Right hindlimb (tissue), 1 donor: ENCODE measurements at regions not wholly inside any gene's neighbourhood (a gene's known extent, or its start where the extent isn't known, plus 50 kb on each side); places are given as distances from the start of the nearest gene placed in this dataset.

Source experiments
- DNase-seq: peaks from one replicate; pipeline ENCODE4 v3.0.0-alpha.2; 2018

- DNase-seq = no peak
Observed at GRCh38 chr5:178808886-178809285, 50.9 kb upstream of the ZNF354B start.

GRCh38 chr5:178801021-178801420 lies 58.7 kb upstream of the ZNF354B start:
- no peak for DNase-seq

GRCh38 chr5:178797546-178798440 lies 62.0 kb upstream of the ZNF354B start:
- no peak for DNase-seq

GRCh38 chr5:178797101-178797521 lies 62.6 kb upstream of the ZNF354B start:
- no peak for DNase-seq

- DNase-seq = no peak
Observed at GRCh38 chr5:178796165-178796945, 63.4 kb upstream of the ZNF354B start.

- no peak for DNase-seq
Observed at GRCh38 chr5:178794433-178794832, 64.0 kb upstream of the ZNF354A start.

GRCh38 chr5:178793696-178794095 lies 63.2 kb upstream of the ZNF354A start:
- no peak for DNase-seq

GRCh38 chr5:178793151-178793550 lies 62.7 kb upstream of the ZNF354A start:
- DNase-seq = peak; percentile 35

- DNase-seq = no peak
Observed at GRCh38 chr5:178791976-178792375, 61.5 kb upstream of the ZNF354A start.

- no peak for DNase-seq
Observed at GRCh38 chr5:178790371-178790770, 59.9 kb upstream of the ZNF354A start.

- DNase-seq = no peak
Observed at GRCh38 chr5:178788381-178789085, 58.1 kb upstream of the ZNF354A start.

GRCh38 chr5:178787889-178788288 lies 57.4 kb upstream of the ZNF354A start:
- DNase-seq = no peak

- DNase-seq = no peak
Observed at GRCh38 chr5:178786859-178787499, 56.5 kb upstream of the ZNF354A start.

- DNase-seq = no peak
Observed at GRCh38 chr5:178786417-178786816, 56.0 kb upstream of the ZNF354A start.

GRCh38 chr5:178785999-178786398 lies 55.5 kb upstream of the ZNF354A start:
- DNase-seq = no peak

GRCh38 chr5:178784391-178784790 lies 53.9 kb upstream of the ZNF354A start:
- DNase-seq = no peak

- no peak for DNase-seq
Observed at GRCh38 chr5:178781936-178782335, 51.5 kb upstream of the ZNF354A start.

- DNase-seq = no peak
Observed at GRCh38 chr5:178780581-178781498, 50.4 kb upstream of the ZNF354A start.
